HG03354 (cell line): ENCODE measurements at regions not wholly inside any gene's neighbourhood (a gene's known extent, or its start where the extent isn't known, plus 50 kb on each side); places are given as distances from the start of the nearest gene placed in this dataset.

ENCODE experiments used
- ATAC-seq: cut with Tn5 transposase; IDR thresholded peaks from one replicate; pipeline ENCODE4 v1.9.1; 2021; ENCODE audit warnings: mild to moderate bottlenecking; ENCODE audit not compliant: unreplicated experiment, poor library complexity, severe bottlenecking

DNA sequence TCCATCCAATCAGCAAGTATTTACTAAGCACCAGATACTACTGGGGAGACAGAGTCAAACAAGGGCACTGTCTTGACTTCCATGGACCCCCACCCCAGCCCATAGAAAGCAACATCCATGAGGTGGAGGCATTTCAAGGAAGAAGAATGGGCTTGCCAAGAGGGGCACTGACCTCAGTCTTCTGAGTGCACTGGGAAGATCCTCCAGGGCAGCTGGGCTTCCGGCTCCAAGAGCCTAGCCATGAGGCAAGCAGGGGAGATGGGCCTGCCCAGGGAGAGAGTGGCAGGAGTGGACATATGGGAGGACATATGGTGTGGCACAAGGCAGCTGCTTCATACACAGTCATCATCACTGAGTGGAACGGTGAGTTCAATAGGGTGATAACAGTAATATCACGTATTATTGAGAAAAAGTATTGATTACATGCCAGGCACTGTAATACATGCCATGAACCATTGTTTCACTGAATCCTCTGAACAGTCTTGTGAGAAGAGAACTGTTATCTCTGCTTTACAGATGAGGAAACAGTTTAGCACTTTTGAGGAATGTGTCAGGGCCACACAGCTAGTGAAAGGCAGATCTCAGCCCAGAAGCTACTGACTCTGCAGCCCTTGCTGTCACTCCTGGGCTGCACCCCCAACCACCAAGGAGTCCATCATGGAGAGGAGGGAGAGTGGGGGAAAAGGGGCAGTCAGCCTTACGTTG is 331.7 kb upstream of the ZMIZ1 start:
- no peak for ATAC-seq

DNA sequence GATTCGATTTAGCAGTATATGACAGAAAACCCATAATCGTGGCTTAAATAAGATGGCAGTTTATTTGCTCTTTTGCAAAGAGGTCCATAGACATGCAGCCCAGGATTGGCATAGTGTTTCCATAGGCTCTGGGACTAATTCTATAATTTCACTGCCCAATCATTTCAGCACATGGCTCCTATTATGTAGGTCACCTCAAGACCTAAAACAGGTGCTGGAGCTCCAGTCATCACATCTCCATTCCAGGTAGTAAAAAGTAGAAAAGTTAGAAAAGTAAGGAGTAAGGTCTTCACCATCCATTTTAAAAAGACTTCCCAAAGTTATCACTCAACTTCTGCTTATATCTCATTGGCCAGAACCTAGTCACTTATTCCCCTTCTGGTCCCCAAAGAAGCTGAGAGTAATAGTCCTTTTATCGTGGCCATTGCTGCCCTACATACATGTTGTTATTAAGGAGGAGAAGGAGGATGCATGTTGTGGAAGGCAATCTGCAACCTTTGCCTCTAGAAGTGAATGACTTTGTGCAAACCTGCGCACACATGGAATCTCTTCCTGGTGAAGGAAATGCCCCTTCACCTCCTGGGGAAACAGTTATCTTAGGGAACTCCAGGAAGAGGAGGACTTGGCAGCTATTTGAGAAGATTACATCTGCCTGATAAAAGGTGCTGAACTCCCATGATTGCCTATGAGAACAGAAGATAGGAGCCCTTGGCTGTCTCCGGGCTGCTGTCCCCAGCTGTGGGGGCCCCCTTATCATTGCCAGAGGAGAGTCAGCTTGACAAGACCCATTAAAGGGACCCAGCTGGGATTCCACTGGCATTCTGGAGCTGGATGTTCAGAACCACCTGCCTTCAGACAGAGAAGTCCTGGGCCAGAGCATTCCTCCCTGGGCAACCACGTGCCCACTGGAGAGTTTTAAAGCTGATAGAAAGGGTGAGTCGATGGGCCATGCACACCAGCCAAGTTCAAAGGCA is 330.6 kb upstream of the ZMIZ1 start:
- no peak for ATAC-seq

DNA sequence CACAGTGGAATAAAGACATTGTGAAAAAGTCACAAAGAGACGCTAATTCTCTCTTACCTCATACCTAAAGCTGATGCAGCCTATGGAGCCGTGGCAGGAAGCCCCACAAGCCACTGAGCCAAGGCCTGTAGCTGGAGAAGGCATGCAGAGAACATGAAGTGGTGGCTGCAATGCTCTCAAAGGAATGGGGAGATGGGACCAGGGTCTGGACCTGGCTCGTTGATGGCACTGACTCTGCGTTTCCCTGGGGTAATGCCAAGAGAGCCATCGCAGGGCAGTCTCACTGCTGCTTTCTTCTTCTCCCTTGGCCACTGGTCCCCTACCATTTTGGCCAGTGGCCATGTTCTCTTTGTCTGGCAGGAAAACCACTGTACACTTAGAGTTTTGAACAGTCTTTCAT is 329.9 kb upstream of the ZMIZ1 start:
- ATAC-seq = no peak

DNA sequence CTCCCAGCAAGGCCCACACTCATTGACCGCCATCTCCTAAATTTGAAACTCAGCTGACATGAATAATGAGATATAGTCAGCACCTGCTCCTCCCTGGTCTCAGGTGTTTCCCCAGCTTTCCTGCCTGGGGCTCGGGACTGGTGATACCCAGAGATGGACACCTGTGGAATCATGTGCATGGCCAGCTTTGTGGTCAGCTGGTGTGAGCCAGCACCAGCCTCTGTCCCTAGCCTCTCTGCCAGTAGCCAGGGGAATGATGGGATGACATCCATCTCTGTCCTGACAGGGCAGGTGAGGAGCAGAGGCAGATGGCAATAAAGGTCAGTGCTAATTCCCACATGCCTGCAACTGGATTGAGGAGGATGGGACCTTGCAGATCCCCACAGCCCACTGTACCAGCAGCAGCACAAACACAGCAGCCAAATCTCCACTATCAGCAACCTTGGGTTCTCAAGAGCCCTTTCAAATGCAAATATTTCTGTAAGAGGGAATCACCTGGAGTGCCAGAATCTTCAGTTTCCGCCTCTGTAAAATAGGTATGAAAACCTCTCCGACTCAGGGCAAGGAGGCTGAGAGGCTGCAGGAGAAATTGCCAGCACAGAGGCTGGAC is 329.2 kb upstream of the ZMIZ1 start:
- no peak for ATAC-seq

DNA sequence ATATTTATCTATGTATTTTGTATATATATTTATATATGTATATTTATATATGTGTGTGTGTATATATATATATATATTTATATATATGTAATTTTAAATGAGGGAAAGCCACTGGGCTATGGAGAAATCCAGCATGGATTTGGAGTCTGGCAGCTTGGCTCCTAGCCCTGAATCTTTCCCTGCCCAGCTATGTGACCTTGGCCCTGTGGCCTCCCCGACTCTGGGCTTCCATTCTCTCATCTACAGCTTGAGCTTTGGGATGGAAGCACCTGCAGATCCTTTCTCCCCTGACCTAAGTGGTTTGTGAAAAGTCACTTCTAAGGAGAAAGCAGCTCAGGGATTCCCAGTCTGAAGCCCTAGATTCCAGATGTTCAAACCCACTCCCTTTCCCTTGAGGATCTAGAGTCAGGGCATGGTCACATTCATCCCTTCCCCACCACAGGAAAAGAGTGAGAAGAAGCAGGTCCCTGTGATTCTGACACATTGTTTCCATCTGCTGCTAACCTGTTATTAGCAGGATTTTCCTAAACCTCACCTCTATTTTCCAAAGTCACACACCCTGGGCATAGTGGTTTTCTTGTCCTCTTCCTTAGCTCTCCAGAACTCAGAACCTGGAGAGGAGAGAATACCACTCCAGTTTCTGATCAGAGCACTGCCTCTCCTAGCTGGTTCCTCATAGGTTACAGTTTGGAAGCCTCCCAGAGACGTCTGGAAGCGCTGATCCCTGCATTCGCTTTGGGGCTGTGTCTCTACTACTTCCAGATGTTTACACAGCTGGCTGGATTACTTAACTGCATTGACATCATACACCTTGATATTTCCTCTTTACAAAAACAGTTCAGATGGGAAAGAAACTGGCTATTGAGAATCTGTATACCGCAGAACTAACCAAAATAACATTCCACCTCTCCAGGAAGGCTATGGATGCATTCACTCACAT is 327.5 kb upstream of the ZMIZ1 start:
- no peak for ATAC-seq

DNA sequence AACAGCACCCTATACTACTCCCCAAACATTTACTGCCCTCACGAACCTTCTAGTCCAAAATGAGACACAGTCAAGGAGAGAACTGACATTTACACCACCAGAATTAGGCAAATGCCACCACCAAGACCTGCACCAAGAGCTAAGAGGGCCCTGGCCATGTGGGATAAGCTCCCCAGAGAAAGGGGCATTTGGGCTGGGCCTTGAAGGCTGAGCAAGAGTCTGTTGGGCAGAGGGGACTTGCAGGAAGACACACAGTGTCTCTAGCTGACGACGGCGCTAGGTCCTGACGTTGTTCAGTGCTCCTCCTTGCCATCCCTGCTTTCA is 326.4 kb upstream of the ZMIZ1 start:
- no peak for ATAC-seq

DNA sequence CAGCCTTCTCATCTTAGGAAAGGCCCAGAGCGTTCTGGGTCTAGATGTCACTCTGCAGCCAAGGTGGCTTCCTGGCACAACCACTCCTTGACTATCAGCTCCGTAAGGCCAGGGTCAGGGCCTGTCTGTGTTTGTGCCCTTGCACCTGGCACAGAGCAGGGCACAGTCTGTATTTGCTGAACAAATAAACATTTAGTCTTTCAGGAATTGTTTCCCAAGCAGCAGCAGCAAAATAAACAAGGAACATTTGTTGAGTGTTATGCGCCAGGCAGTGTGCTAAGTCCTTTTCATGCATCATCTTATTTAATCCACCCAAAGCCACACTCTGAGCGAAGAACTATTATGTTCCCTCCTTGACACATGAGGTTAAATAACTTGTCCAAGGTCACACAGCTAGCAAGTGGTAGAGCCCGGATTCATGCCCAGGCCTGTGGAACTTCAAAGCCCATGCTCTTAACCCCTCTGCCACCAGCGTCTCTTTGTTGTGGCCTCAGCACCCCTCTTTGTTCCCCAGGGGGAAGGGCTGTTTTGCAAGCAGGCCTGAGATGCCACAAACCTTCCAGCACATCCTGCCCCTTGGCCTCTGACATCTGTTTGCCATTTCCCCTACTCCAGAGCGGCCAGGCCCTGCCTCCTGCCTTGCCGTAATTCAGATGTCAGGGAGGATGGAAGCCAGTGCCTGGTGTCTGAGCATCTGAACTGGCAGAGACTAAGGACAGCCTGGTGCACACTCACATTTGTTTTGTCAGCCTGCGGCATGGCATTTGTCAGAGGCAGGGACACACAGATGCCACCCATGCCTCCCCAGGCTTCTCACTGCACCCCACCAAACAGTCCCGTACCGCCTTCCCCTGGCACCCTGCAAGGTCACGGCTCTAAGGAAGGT is 325.8 kb upstream of the ZMIZ1 start:
- ATAC-seq = no peak

DNA sequence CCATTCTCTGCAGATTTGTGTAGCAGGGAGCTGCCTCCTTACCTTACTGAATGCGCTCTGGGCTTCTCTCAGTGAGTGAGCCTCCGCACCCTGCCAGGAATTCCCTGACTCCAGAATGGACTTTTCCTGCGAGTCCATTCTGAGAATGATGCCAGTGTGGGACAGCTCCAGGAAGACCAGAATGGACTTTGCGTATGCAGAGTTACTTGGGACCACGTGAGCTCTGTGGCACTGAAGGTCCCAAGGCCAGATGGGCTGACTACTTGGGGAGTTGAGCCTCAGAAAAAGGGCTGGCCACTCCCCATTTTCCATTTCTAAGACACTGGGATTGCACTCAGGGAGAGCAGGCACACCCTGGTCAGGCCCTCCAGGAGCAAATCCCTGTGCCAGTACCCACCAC is 324.7 kb upstream of the ZMIZ1 start:
- ATAC-seq = no peak

DNA sequence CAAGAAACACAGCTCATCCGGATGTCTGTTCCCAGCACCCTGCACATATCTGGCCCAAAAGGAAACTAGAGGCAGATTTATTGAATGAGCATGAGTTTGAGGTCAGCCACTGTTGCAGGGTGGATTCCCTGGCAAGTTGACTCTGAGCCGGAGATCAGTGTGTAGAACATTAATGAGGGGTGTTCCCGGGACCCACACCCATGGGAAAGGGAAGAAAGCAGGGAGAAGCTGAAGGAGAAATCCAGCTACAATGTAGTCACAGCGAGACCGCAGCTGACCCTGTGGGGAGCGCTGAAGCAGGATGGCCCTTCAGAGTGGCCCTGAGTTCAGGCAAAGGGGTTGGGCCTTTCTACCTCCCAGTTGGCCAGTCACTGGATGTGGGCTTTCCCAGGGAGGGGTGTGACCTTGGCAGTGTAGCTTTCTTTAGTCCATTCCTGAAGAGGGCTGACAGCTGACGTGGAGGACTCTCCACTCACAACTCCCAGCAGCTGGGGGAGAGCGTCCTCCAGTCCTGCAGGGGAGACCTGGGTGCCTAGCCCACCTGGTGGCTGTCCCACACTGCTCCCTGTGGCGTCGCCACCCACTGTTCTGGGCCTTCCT is 324.2 kb upstream of the ZMIZ1 start:
- ATAC-seq = no peak

DNA sequence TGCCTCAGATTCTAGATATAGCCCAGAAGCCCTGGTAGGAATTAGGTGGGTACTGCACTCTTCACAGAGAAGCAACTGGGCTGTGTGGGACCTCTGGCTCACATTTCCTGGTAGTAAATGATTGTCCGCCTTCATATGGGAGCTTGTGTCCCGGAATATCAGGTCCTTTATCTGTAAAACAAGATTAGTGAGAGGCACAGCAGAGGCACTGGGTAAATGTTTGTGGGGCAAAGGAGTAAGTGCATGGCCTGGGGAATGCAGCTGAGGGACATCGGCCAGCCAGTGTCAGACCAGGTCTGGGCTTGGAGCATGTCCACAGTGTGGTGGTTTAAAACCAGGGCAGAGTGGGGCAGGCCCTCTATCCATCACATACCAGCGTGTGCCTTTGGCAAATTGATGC is 323.3 kb upstream of the ZMIZ1 start:
- ATAC-seq = no peak

DNA sequence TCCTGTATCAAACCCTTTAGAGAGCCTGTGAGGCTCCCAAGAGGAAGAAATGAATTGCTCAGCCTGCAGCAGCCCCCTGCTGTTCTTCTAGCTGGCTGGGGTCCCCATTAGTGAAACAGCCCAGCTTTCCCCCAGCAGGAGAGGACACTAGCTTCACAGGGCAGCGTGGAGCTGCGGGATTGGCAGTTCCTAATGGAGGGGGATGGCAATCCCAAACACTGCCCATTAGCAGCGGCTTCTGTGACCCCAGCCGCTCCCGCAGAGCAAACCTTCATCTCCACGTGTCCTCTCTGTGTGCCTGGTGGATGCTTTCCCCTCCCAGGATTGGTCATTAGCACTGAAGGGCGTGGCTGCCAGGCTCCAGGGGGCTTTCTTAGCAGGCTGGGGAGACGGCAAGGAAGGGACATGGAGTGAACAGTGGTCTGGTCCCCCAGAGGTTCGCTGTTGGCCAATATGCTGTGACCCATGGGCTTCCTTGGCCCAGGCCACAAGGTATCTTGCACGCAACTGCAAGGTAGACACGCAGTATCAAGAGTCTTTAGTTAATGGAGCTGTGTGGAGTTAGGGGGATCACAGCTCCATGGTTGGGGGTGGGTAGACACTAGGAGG is 322.5 kb upstream of the ZMIZ1 start:
- no peak for ATAC-seq

DNA sequence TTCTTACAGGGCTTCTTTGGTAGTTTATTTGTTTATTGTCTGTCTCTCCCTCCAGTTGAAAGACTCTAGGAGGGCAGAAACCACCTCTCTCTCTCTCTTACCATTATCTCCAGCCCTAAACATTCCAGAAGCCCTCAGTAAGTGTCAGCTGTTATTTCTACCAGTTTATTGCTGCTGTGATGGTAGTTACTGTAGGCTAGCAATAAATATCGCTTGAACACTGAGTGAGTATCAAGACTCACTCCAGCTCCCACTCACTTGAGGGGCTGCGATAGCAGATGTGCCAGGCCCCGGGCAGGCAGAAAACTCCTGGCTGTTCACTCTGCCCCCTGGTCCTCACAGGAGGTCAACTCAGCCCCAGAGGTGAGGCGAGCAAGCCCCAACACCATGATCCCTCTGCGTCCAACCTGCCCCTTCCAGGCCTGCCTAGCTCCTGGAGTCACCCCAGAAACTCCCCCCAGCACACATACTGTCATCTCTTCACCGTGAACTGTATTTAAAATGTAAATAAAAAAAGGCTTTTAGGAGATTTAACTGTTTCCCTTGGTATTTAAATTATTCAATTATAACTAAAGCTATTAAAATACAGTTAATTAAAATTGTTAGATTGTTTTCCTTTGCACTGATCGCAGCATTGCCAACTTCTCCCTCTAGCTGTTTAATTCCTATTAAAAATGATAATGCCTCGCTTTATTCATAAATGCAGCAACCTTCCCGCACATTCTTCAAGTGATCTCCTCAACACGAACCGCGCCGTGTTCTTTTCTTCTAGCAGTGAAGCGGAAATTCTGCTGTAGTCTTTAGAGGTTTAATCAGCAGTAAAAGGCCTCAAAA is 321.1 kb upstream of the ZMIZ1 start:
- no peak for ATAC-seq

DNA sequence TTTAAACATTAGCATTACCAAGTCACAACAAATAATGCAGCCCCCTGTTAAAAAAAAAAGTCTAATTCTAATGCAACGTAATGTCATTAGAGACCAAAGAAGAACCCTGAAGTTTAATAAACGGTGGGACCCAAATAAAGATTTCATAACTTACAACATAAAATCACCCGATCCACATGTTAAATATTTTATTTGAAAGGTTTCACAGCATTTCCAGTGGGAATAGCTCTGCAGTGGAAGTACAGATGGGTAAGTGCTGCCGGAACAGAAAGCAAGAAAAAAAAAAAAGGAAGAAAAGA is 320.6 kb upstream of the ZMIZ1 start:
- no peak for ATAC-seq

DNA sequence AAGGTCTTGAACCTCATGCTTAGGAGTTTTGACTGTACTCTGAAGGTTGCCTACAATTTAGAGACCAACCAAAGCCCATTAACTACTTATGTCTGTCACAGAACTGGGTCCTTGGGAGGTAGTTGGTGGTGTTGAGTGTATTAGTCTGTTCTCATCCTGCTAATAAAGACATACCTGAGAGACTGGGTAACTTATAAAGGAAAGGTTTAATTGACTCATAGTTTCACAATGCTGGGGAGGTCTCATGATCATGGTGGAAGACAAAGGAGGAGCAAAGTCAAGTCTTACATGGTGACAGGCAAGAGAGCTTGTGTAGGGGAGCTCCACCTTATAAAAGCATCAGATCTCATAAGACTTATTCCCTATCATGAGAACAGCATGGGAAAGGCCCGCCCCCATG is 319.6 kb upstream of the ZMIZ1 start:
- ATAC-seq = no peak

DNA sequence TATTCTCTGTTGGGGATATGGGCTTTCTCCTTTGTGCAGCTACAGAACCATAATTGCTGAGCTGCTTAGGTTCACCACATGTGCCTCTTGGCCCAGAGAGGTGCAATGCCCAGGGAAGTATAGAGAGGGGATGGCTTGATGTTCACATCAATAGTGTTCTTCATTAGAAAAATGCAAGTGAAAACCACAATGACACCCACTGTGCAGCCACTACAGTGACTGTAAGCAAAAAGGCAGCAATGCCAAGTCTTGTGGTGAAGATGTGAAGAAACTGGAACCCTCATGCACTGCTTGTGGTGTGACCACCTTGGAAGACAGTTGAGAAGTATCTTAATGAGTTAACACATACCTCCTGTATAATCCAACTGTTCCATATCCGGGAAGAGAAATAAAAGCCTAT is 318.9 kb upstream of the ZMIZ1 start:
- ATAC-seq = no peak

DNA sequence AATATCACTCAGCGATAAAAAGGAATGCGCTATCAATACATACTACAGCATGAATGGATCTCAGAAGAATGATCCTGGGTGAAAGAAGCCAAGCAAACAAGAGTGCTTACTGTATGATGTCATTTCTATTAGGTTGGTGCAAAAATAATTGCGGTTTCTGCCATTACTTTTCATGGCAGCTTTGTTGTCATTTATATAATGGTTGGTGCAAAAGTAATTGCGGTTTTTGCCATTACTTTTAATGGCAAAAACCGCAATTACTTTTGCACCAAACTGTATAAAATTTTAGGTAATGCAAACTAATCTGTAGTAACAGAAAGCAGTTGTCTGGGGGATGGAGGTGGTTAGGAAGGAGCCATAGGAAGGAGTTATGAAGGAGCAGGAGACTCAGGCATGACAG is 318.3 kb upstream of the ZMIZ1 start:
- ATAC-seq = no peak

DNA sequence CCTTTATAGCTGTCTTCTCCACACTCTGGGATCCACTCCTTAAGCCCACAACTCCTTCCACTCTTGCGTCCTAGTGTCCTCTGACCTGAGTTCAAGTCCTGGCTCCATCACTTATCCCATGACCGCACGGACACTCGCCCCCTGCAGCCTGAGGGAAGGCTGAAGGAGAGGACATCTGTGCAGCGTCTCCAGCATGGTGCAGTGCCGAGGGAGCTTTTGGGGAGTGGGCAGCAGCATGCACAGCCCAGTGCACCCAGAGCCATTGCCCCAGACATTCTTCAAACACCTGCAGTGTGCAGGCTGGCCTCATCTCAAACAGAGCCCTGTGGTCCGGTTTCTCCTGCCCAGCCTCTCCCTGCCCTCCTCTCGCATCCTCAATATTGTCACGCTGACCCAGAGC is 317.1 kb upstream of the ZMIZ1 start:
- ATAC-seq = no peak

DNA sequence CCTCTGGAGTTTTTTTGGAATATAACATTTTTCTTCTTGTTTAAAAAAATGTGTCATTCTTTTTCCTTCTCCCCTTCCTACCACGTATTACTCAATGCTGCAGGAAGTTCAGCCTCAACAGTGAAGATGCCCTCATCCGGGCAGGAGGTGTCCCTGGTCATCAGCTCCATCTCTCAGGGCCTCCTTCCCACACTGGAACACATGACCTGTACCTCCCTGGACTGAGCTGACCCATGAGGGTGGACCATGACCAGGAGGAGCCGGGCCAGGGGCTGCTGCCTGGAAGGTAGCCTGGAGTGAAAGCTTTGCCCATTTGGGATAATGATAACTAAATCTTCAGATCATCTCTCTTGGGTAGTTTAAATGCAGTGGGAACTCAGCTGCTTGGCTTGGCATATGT is 316.5 kb upstream of the ZMIZ1 start:
- ATAC-seq = no peak
